ENCODE measurements at regions not wholly inside any gene's neighbourhood (a gene's known extent, or its start where the extent isn't known, plus 50 kb on each side); places are given as distances from the start of the nearest gene placed in this dataset.

- no peak for DNase-seq (ENCODE audit: low read depth in 2 of 2)
These were observed 804.1 kb upstream of the IGFBP3 start for GRCh38 chr7:46725136-46725535.

- DNase-seq (ENCODE audit: low read depth in 2 of 2): no peak
These were observed 802.7 kb upstream of the IGFBP3 start for GRCh38 chr7:46723742-46724141.

GRCh38 chr7:46723003-46723402 lies 801.9 kb upstream of the IGFBP3 start:
- no peak for DNase-seq (ENCODE audit: low read depth in 2 of 2)

- no peak for DNase-seq (ENCODE audit: low read depth in 2 of 2)
These were observed 799.7 kb upstream of the IGFBP3 start for GRCh38 chr7:46720761-46721160.

- no peak for DNase-seq (ENCODE audit: low read depth in 2 of 2)
These were observed 798.5 kb upstream of the IGFBP3 start for GRCh38 chr7:46719616-46720015.

- DNase-seq (ENCODE audit: low read depth in 2 of 2): no peak
These were observed 795.9 kb upstream of the IGFBP3 start for GRCh38 chr7:46716926-46717325.

GRCh38 chr7:46715579-46715978 lies 794.5 kb upstream of the IGFBP3 start:
- no peak for DNase-seq (ENCODE audit: low read depth in 2 of 2)

GRCh38 chr7:46714904-46715303 lies 793.8 kb upstream of the IGFBP3 start:
- DNase-seq (ENCODE audit: low read depth in 2 of 2): no peak

- no peak for DNase-seq (ENCODE audit: low read depth in 2 of 2)
These were observed 793.0 kb upstream of the IGFBP3 start for GRCh38 chr7:46713868-46714596.

GRCh38 chr7:46710927-46711326 lies 789.9 kb upstream of the IGFBP3 start:
- DNase-seq (ENCODE audit: low read depth in 2 of 2): no peak

GRCh38 chr7:46707973-46708372 lies 786.9 kb upstream of the IGFBP3 start:
- no peak for DNase-seq (ENCODE audit: low read depth in 2 of 2)

GRCh38 chr7:46705386-46706255 lies 784.5 kb upstream of the IGFBP3 start:
- no peak for DNase-seq (ENCODE audit: low read depth in 2 of 2)

- no peak for DNase-seq (ENCODE audit: low read depth in 2 of 2)
These were observed 775.7 kb upstream of the IGFBP3 start for GRCh38 chr7:46696741-46697140.

GRCh38 chr7:46695051-46695708 lies 774.1 kb upstream of the IGFBP3 start:
- DNase-seq (ENCODE audit: low read depth in 2 of 2): no peak

- no peak for DNase-seq (ENCODE audit: low read depth in 2 of 2)
These were observed 773.0 kb upstream of the IGFBP3 start for GRCh38 chr7:46694058-46694457.

- DNase-seq (ENCODE audit: low read depth in 2 of 2): no peak
These were observed 766.1 kb upstream of the IGFBP3 start for GRCh38 chr7:46687203-46687602.

- no peak for DNase-seq (ENCODE audit: low read depth in 2 of 2)
These were observed 764.0 kb upstream of the IGFBP3 start for GRCh38 chr7:46685051-46685450.

GRCh38 chr7:46682836-46683624 lies 762.0 kb upstream of the IGFBP3 start:
- DNase-seq (ENCODE audit: low read depth in 2 of 2): no peak

- DNase-seq (ENCODE audit: low read depth in 2 of 2): no peak
These were observed 760.9 kb upstream of the IGFBP3 start for GRCh38 chr7:46681865-46682503.

- DNase-seq (ENCODE audit: low read depth in 2 of 2): no peak
These were observed 759.1 kb upstream of the IGFBP3 start for GRCh38 chr7:46680147-46680546.

GRCh38 chr7:46679671-46680070 lies 758.6 kb upstream of the IGFBP3 start:
- DNase-seq (ENCODE audit: low read depth in 2 of 2): no peak

All from stimulated activated CD8-positive, alpha-beta memory T cell treated with anti-CD3 and anti-CD28 coated beads, Interleukin-15, amount 100 ng/mL, for 48 hours (primary cell).